Fibroblast of lung (primary cell): ENCODE measurements at regions not wholly inside any gene's neighbourhood (a gene's known extent, or its start where the extent isn't known, plus 50 kb on each side); places are given as distances from the start of the nearest gene placed in this dataset.

Source experiments
- EZH2 ChIP-seq: IDR thresholded peaks from 2 replicates; pipeline ENCODE4 v1.5.1; 2012; ENCODE audit warnings: low read length, control low read depth, mild to moderate bottlenecking; ENCODE audit errors: missing control alignments
- TF ChIP-seq, protein P1 (sequence below), 2 donors: IDR thresholded peaks in 1 of 2; conservative IDR thresholded peaks in 1 of 2; 1 replicate in 1 of 2; 2 replicates in 1 of 2; pipeline ENCODE4 v1.5.1; 2011 to 2012; ENCODE audit warnings: low read length in 2 of 2, control low read depth in 1 of 2, inconsistent platforms in 1 of 2, low read depth in 1 of 2, mild to moderate bottlenecking in 1 of 2

DNA sequence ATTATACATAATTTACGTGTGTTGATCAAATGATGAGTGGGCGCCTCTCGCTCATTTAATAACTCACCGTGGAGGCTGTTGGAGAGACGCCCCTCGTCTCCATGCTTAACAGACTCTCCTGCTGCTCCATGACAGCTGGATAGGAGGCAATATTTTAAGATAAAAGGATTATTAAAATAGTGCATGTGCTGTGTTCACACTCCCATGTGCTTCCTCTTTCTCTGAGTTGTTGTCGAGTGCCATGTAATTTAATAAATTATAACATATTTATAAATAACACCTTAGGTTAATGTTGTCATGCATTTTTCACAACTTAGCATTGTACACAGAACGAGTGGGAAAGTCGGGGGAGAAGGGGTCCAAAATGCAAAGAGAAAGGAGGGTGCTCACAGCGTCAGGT lies 161.4 kb upstream of the TSHZ3 start:
- TF ChIP-seq, protein P1, sequence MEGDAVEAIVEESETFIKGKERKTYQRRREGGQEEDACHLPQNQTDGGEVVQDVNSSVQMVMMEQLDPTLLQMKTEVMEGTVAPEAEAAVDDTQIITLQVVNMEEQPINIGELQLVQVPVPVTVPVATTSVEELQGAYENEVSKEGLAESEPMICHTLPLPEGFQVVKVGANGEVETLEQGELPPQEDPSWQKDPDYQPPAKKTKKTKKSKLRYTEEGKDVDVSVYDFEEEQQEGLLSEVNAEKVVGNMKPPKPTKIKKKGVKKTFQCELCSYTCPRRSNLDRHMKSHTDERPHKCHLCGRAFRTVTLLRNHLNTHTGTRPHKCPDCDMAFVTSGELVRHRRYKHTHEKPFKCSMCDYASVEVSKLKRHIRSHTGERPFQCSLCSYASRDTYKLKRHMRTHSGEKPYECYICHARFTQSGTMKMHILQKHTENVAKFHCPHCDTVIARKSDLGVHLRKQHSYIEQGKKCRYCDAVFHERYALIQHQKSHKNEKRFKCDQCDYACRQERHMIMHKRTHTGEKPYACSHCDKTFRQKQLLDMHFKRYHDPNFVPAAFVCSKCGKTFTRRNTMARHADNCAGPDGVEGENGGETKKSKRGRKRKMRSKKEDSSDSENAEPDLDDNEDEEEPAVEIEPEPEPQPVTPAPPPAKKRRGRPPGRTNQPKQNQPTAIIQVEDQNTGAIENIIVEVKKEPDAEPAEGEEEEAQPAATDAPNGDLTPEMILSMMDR (conservative IDR thresholded peaks at IDR 0.05 in 1 of 2, IDR thresholded peaks at IDR 0.05 in 1 of 2; ENCODE audit: low read depth in 1 of 2, low read length in 2 of 2) = no peak
- TF ChIP-seq EZH2 = no peak
